ENCODE measurements at regions not wholly inside any gene's neighbourhood (a gene's known extent, or its start where the extent isn't known, plus 50 kb on each side); places are given as distances from the start of the nearest gene placed in this dataset.

DNA sequence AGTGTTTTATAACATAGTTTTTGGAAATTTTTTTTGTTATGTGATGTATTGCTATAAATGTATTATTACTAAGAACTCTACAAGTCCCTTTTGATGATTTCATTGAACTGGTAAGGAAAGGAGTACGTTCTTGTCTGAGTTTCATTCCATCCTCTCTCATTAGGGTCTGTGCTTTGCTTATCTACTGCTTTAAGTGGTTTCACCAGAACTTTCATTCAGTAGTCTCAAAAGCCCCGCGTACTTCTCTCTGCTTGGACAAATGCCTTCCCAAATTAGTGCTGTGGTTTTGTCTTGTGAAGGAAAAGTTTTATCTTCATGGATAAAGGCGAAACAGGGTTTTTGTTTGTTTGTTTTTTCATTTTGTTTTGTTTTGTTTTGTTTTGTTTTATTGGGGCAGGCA lies 469.8 kb upstream of the WWC1 start:
- TF ChIP-seq, protein P1, sequence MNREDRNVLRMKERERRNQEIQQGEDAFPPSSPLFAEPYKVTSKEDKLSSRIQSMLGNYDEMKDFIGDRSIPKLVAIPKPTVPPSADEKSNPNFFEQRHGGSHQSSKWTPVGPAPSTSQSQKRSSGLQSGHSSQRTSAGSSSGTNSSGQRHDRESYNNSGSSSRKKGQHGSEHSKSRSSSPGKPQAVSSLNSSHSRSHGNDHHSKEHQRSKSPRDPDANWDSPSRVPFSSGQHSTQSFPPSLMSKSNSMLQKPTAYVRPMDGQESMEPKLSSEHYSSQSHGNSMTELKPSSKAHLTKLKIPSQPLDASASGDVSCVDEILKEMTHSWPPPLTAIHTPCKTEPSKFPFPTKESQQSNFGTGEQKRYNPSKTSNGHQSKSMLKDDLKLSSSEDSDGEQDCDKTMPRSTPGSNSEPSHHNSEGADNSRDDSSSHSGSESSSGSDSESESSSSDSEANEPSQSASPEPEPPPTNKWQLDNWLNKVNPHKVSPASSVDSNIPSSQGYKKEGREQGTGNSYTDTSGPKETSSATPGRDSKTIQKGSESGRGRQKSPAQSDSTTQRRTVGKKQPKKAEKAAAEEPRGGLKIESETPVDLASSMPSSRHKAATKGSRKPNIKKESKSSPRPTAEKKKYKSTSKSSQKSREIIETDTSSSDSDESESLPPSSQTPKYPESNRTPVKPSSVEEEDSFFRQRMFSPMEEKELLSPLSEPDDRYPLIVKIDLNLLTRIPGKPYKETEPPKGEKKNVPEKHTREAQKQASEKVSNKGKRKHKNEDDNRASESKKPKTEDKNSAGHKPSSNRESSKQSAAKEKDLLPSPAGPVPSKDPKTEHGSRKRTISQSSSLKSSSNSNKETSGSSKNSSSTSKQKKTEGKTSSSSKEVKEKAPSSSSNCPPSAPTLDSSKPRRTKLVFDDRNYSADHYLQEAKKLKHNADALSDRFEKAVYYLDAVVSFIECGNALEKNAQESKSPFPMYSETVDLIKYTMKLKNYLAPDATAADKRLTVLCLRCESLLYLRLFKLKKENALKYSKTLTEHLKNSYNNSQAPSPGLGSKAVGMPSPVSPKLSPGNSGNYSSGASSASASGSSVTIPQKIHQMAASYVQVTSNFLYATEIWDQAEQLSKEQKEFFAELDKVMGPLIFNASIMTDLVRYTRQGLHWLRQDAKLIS (CRISPR knock-in tag; IDR thresholded peaks at IDR 0.05; ENCODE audit: borderline replicate concordance), result no peak
- TF ChIP-seq, protein P2, sequence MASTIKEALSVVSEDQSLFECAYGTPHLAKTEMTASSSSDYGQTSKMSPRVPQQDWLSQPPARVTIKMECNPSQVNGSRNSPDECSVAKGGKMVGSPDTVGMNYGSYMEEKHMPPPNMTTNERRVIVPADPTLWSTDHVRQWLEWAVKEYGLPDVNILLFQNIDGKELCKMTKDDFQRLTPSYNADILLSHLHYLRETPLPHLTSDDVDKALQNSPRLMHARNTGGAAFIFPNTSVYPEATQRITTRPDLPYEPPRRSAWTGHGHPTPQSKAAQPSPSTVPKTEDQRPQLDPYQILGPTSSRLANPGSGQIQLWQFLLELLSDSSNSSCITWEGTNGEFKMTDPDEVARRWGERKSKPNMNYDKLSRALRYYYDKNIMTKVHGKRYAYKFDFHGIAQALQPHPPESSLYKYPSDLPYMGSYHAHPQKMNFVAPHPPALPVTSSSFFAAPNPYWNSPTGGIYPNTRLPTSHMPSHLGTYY (CRISPR knock-in tag; IDR thresholded peaks at IDR 0.05), result no peak
- TF ChIP-seq ZNF121 (CRISPR knock-in tag; IDR thresholded peaks at IDR 0.05), result no peak
- TF ChIP-seq, protein P3, sequence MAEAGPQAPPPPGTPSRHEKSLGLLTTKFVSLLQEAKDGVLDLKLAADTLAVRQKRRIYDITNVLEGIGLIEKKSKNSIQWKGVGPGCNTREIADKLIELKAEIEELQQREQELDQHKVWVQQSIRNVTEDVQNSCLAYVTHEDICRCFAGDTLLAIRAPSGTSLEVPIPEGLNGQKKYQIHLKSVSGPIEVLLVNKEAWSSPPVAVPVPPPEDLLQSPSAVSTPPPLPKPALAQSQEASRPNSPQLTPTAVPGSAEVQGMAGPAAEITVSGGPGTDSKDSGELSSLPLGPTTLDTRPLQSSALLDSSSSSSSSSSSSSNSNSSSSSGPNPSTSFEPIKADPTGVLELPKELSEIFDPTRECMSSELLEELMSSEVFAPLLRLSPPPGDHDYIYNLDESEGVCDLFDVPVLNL (CRISPR knock-in tag; IDR thresholded peaks at IDR 0.05; ENCODE audit: borderline replicate concordance, low read depth), result no peak
- TF ChIP-seq FOXJ3 (CRISPR knock-in tag; IDR thresholded peaks at IDR 0.05; ENCODE audit: borderline replicate concordance), result no peak
- no peak overlapping the region for H3K27ac Mint-ChIP-seq
- DNase-seq (ENCODE audit: low spot score) (no peak), ATAC-seq (no peak)
- no peaks in the 10 kb centered on the region for H3K36me3 Mint-ChIP-seq
- H3K9me3 Mint-ChIP-seq, result peaks cover 4% of the 10 kb centered on the region; the same call in 1 of the 2 replicates
- POLR2A ChIA-PET, result no interaction called here
- H3K27me3 Mint-ChIP-seq (ENCODE audit: low read depth), result no peaks in the 10 kb centered on the region; the same call in 1 of the 2 replicates
- H3K4me3 Mint-ChIP-seq, result no peak overlapping the region
- CTCF ChIA-PET, result no interaction called here
- H3K4me1 Mint-ChIP-seq, result peaks cover 15% of the 10 kb centered on the region

DNA sequence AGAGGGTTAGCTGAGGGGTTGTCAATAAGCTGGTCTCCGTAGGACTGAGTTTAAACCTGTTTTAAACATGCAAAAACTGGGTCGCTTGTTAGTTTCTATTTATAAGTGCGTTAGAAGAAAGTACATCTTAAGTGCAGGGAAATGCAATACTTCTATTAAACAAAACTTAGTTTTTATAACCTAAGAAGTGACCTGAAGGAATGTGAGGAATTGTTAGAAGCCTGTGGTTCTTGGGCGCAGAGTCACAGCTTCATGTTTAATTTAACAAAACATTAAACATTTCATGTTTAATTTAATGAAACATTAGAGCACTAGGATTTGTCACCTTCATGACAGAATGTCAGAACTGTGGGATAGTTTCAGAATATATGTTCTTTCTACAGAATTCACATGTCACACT lies 469.2 kb upstream of the WWC1 start:
- peaks cover 12% of the 10 kb centered on the region for H3K4me1 Mint-ChIP-seq
- ChIA-PET CTCF (no interaction called here), POLR2A (no interaction called here)
- H3K27me3 Mint-ChIP-seq (ENCODE audit: low read depth), result no peaks in the 10 kb centered on the region; the same call in 1 of the 2 replicates
- TF ChIP-seq, protein P4, sequence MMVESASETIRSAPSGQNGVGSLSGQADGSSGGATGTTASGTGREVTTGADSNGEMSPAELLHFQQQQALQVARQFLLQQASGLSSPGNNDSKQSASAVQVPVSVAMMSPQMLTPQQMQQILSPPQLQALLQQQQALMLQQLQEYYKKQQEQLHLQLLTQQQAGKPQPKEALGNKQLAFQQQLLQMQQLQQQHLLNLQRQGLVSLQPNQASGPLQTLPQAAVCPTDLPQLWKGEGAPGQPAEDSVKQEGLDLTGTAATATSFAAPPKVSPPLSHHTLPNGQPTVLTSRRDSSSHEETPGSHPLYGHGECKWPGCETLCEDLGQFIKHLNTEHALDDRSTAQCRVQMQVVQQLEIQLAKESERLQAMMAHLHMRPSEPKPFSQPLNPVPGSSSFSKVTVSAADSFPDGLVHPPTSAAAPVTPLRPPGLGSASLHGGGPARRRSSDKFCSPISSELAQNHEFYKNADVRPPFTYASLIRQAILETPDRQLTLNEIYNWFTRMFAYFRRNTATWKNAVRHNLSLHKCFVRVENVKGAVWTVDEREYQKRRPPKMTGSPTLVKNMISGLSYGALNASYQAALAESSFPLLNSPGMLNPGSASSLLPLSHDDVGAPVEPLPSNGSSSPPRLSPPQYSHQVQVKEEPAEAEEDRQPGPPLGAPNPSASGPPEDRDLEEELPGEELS (CRISPR knock-in tag; IDR thresholded peaks at IDR 0.05), result no peak
- TF ChIP-seq TCF7 (CRISPR knock-in tag; IDR thresholded peaks at IDR 0.05; ENCODE audit: low read depth), result no peak
- TF ChIP-seq ETV6 (CRISPR knock-in tag; IDR thresholded peaks at IDR 0.05), result no peak
- H3K36me3 Mint-ChIP-seq, result no peaks in the 10 kb centered on the region
- H3K4me3 Mint-ChIP-seq, result no peak overlapping the region
- peaks cover 4% of the 10 kb centered on the region; the same call in 1 of the 2 replicates for H3K9me3 Mint-ChIP-seq
- no peak overlapping the region for H3K27ac Mint-ChIP-seq
- DNase-seq (ENCODE audit: low spot score) (no peak), ATAC-seq (no peak)

DNA sequence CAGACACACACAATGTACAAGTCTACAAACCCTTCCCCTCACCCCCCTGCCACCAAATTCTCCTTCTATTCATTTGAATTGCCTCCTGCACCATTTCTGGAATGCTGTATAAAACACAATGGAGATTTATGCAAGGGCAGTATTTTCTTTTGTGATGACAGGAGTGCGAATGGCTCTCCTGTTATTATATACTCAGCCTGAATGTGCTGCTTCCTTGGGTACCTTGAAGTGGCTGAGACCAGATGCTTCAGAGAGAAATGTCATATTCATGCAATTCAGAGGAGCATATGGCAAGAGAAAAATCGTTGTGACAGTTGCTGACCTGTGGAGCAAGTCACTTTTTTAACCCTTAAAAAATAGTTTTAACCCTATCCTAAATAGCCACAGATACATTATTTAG lies 468.0 kb upstream of the WWC1 start:
- H3K36me3 Mint-ChIP-seq, result no peaks in the 10 kb centered on the region
- ChIA-PET CTCF (no interaction called here), POLR2A (no interaction called here)
- peaks cover 4% of the 10 kb centered on the region; the same call in 1 of the 2 replicates for H3K9me3 Mint-ChIP-seq
- H3K4me1 Mint-ChIP-seq, result peaks cover 12% of the 10 kb centered on the region
- no peaks in the 10 kb centered on the region; the same call in 1 of the 2 replicates for H3K27me3 Mint-ChIP-seq (ENCODE audit: low read depth)
- DNase-seq (ENCODE audit: low spot score) (no peak), ATAC-seq (no peak)
- H3K4me3 Mint-ChIP-seq, result no peak overlapping the region
- no peak overlapping the region for H3K27ac Mint-ChIP-seq
- no peak for TF ChIP-seq MXD4 (CRISPR knock-in tag; IDR thresholded peaks at IDR 0.05; ENCODE audit: borderline replicate concordance)
- TF ChIP-seq, protein P5, sequence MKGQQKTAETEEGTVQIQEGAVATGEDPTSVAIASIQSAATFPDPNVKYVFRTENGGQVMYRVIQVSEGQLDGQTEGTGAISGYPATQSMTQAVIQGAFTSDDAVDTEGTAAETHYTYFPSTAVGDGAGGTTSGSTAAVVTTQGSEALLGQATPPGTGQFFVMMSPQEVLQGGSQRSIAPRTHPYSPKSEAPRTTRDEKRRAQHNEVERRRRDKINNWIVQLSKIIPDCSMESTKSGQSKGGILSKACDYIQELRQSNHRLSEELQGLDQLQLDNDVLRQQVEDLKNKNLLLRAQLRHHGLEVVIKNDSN (CRISPR knock-in tag; IDR thresholded peaks at IDR 0.05), result no peak
- TF ChIP-seq ESRRA (CRISPR knock-in tag; IDR thresholded peaks at IDR 0.05; ENCODE audit: borderline replicate concordance), result no peak
- TF ChIP-seq, protein P6, sequence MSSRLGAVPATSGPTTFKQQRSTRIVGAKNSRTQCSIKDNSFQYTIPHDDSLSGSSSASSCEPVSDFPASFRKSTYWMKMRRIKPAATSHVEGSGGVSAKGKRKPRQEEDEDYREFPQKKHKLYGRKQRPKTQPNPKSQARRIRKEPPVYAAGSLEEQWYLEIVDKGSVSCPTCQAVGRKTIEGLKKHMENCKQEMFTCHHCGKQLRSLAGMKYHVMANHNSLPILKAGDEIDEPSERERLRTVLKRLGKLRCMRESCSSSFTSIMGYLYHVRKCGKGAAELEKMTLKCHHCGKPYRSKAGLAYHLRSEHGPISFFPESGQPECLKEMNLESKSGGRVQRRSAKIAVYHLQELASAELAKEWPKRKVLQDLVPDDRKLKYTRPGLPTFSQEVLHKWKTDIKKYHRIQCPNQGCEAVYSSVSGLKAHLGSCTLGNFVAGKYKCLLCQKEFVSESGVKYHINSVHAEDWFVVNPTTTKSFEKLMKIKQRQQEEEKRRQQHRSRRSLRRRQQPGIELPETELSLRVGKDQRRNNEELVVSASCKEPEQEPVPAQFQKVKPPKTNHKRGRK (CRISPR knock-in tag; IDR thresholded peaks at IDR 0.05; ENCODE audit: borderline replicate concordance), result no peak
- TF ChIP-seq, protein P2 (CRISPR knock-in tag; IDR thresholded peaks at IDR 0.05), result no peak
- no peak for TF ChIP-seq ZNF263 (CRISPR knock-in tag; IDR thresholded peaks at IDR 0.05; ENCODE audit: low read depth)
- no peak for TF ChIP-seq FOXK1 (CRISPR knock-in tag; IDR thresholded peaks at IDR 0.05)
- TF ChIP-seq HMGA2 (CRISPR knock-in tag; IDR thresholded peaks at IDR 0.05), result no peak
